OCI-LY3 (cell line): ENCODE measurements at regions not wholly inside any gene's neighbourhood (a gene's known extent, or its start where the extent isn't known, plus 50 kb on each side); places are given as distances from the start of the nearest gene placed in this dataset.

ENCODE experiments used
- H2AFZ ChIP-seq: fragments of 200-600, 300-600 bp; shearing (Covaris generic); 2 replicates; pipeline ENCODE4 v1.6.0; 2014; ENCODE audit warnings: antibody characterized with exemption, low read depth, low read length
- H3K27ac ChIP-seq: fragments of 200-600, 300-600 bp; sonication (generic); 2 replicates; pipeline ENCODE4 v1.5.1; 2014; ENCODE audit warnings: mild to moderate bottlenecking, low read length, moderate library complexity, mixed read lengths
- H3K27me3 ChIP-seq: fragments of 200-600, 300-600 bp; sonication (generic); 2 replicates; pipeline ENCODE4 v1.6.1; 2014; ENCODE audit warnings: low read depth, low read length, mixed read lengths
- H3K36me3 ChIP-seq: fragments of 200-600, 300-600 bp; sonication (generic); replicated peaks from 2 replicates; pipeline ENCODE3; 2014; ENCODE audit warnings: low read depth, low read length, mixed read lengths
- H3K4me1 ChIP-seq: fragments of 300-600, 200-600 bp; sonication (generic); 2 replicates; pipeline ENCODE4 v1.6.1; 2014; ENCODE audit warnings: low read length, mixed read lengths
- H3K4me2 ChIP-seq: fragments of 200-600, 300-600 bp; sonication (generic); 2 replicates; pipeline ENCODE4 v1.6.1; 2014; ENCODE audit warnings: low read length, mixed read lengths
- H3K4me3 ChIP-seq: fragments of 300-600, 200-600 bp; sonication (generic); 2 replicates; pipeline ENCODE4 v1.5.1; 2014; ENCODE audit warnings: antibody characterized with exemption, mild to moderate bottlenecking, low read length, moderate library complexity
- H3K79me2 ChIP-seq: fragments of 300-600, 200-600 bp; shearing (Covaris generic); 2 replicates; pipeline ENCODE4 v1.6.1; 2014; ENCODE audit warnings: mild to moderate bottlenecking, low read length, mixed read lengths
- H3K9ac ChIP-seq: fragments of 300-600, 200-600 bp; shearing (Covaris generic); 2 replicates; pipeline ENCODE4 v1.6.0; 2014; ENCODE audit warnings: mild to moderate bottlenecking, low read length, moderate library complexity
- H3K9me3 ChIP-seq: fragments of 200-600, 300-600 bp; shearing (Covaris generic); 2 replicates; pipeline ENCODE4 v1.6.1; 2014; ENCODE audit warnings: low read length, mixed read lengths; ENCODE audit not compliant: insufficient read depth
- H4K20me1 ChIP-seq: fragments of 200-600, 300-600 bp; sonication (generic); 2 replicates; pipeline ENCODE4 v1.6.1; 2016; ENCODE audit warnings: low read length, mixed read lengths; ENCODE audit not compliant: insufficient read depth
- CTCF ChIP-seq: fragments of 200-600, 300-600 bp; sonication (generic); IDR thresholded peaks from 2 replicates; pipeline ENCODE4 v1.5.1; 2014; ENCODE audit warnings: antibody characterized with exemption, low read length, low read depth
- EZH2phosphoT487 ChIP-seq: fragments of 200-600 bp; shearing (Covaris generic); IDR thresholded peaks from 2 replicates; pipeline ENCODE4 v1.6.1; 2018; ENCODE audit warnings: antibody characterized with exemption, mixed run types, low read depth

GRCh38 chr3:53989451-53989850 lies 97.8 kb upstream of the SELENOK start:
- no peak overlapping the region for H3K4me3 ChIP-seq
- no peaks in the 10 kb centered on the region for H3K4me1 ChIP-seq
- H4K20me1 ChIP-seq, result no peaks in the 10 kb centered on the region
- no peak overlapping the region for H3K27ac ChIP-seq
- H3K9ac ChIP-seq, result no peak overlapping the region
- TF ChIP-seq CTCF (no peak), EZH2phosphoT487 (no peak)
- H3K36me3 ChIP-seq, result no peaks in the 10 kb centered on the region
- H3K9me3 ChIP-seq, result no peaks in the 10 kb centered on the region
- peaks cover 25% of the 10 kb centered on the region for H3K27me3 ChIP-seq
- H3K4me2 ChIP-seq, result no peak overlapping the region
- no peak overlapping the region for H2AFZ ChIP-seq
- no peaks in the 10 kb centered on the region for H3K79me2 ChIP-seq

GRCh38 chr3:53978386-53978785 lies 86.7 kb upstream of the SELENOK start:
- Histone ChIP-seq H4K20me1 (no peaks in the 10 kb centered on the region), H3K79me2 (no peaks in the 10 kb centered on the region), H3K4me2 (no peak overlapping the region), H3K9ac (no peak overlapping the region), H2AFZ (no peak overlapping the region), H3K4me3 (no peak overlapping the region), H3K4me1 (no peaks in the 10 kb centered on the region), H3K9me3 (peaks cover 8% of the 10 kb centered on the region; the same call in 1 of the 2 replicates), H3K27ac (no peak overlapping the region), H3K27me3 (peaks cover 4% of the 10 kb centered on the region; the same call in 1 of the 2 replicates), H3K36me3 (no peaks in the 10 kb centered on the region)
- TF ChIP-seq CTCF (no peak), EZH2phosphoT487 (no peak)

- H3K36me3 ChIP-seq, result no peaks in the 10 kb centered on the region
- no peak overlapping the region for H3K9ac ChIP-seq
- H3K4me2 ChIP-seq, result no peak overlapping the region
- no peaks in the 10 kb centered on the region for H3K79me2 ChIP-seq
- H4K20me1 ChIP-seq, result no peaks in the 10 kb centered on the region
- peaks cover 14% of the 10 kb centered on the region; the same call in 1 of the 2 replicates for H3K9me3 ChIP-seq
- H2AFZ ChIP-seq, result no peak overlapping the region
- H3K4me1 ChIP-seq, result no peaks in the 10 kb centered on the region
- H3K27me3 ChIP-seq, result peaks cover 4% of the 10 kb centered on the region; the same call in 1 of the 2 replicates
- H3K4me3 ChIP-seq, result no peak overlapping the region
- TF ChIP-seq EZH2phosphoT487 (no peak), CTCF (no peak)
- no peak overlapping the region for H3K27ac ChIP-seq
These were observed 83.7 kb upstream of the SELENOK start for GRCh38 chr3:53975382-53975781.

- no peak overlapping the region for H3K9ac ChIP-seq
- no peak overlapping the region for H3K27ac ChIP-seq
- no peaks in the 10 kb centered on the region for H3K36me3 ChIP-seq
- H3K4me2 ChIP-seq, result no peak overlapping the region
- no peak overlapping the region for H2AFZ ChIP-seq
- no peak overlapping the region for H3K4me3 ChIP-seq
- H4K20me1 ChIP-seq, result no peaks in the 10 kb centered on the region
- H3K9me3 ChIP-seq, result peaks cover 14% of the 10 kb centered on the region; the same call in 1 of the 2 replicates
- peaks cover 4% of the 10 kb centered on the region; the same call in 1 of the 2 replicates for H3K27me3 ChIP-seq
- TF ChIP-seq CTCF (no peak), EZH2phosphoT487 (no peak)
- no peaks in the 10 kb centered on the region for H3K79me2 ChIP-seq
- no peaks in the 10 kb centered on the region for H3K4me1 ChIP-seq
These were observed 82.7 kb upstream of the SELENOK start for GRCh38 chr3:53974324-53974723.
